DND-41 (cell line): ENCODE measurements at regions not wholly inside any gene's neighbourhood (a gene's known extent, or its start where the extent isn't known, plus 50 kb on each side); places are given as distances from the start of the nearest gene placed in this dataset.

Experiments
- ATAC-seq: fragments of 200-7000 bp; cut with Tn5 transposase; 3 replicates; pipeline ENCODE4 v1.9.1; 2021; ENCODE audit warnings: low read depth; ENCODE audit not compliant: insufficient read depth
- DNase-seq: peaks from one replicate; pipeline ENCODE4 v3.0.0-alpha.2; 2020
- H2AFZ ChIP-seq: 2 replicates; pipeline ENCODE4 v1.6.0; 2012; ENCODE audit warnings: low read depth, low read length
- H3K27ac ChIP-seq: 2 replicates; pipeline ENCODE4 v1.5.1; 2012; ENCODE audit warnings: low read length, inconsistent platforms
- H3K27me3 ChIP-seq: fragments of 200-600 bp; sonication (generic); 2 replicates; pipeline ENCODE4 v1.6.0; 2012; ENCODE audit warnings: low read length, mild to moderate bottlenecking, inconsistent platforms; ENCODE audit not compliant: insufficient read depth, poor library complexity
- H3K36me3 ChIP-seq: 2 replicates; pipeline ENCODE4 v1.5.1; 2012; ENCODE audit warnings: low read length, inconsistent platforms; ENCODE audit not compliant: insufficient read depth
- H3K4me1 ChIP-seq: 2 replicates; pipeline ENCODE4 v1.5.1; 2012; ENCODE audit warnings: mild to moderate bottlenecking, low read length; ENCODE audit not compliant: insufficient read depth
- H3K4me2 ChIP-seq: 2 replicates; pipeline ENCODE4 v1.6.0; 2012; ENCODE audit warnings: mild to moderate bottlenecking, moderate library complexity, low read length, inconsistent platforms; ENCODE audit not compliant: insufficient read depth
- H3K4me3 ChIP-seq, 2 experiments: fragments of 200-600 bp in 1 of 2; shearing (Covaris generic) in 1 of 2; 2 replicates each; pipeline ENCODE4 v1.5.1; 2012 to 2016; ENCODE audit warnings: inconsistent platforms in 2 of 2, low read length in 2 of 2, mild to moderate bottlenecking in 2 of 2, low read depth in 1 of 2, moderate library complexity in 1 of 2
- H3K79me2 ChIP-seq: 2 replicates; pipeline ENCODE4 v1.6.0; 2012; ENCODE audit warnings: low read length, inconsistent platforms; ENCODE audit not compliant: insufficient read depth
- H3K9ac ChIP-seq: 2 replicates; pipeline ENCODE4 v1.6.0; 2012; ENCODE audit warnings: low read depth, mild to moderate bottlenecking, inconsistent platforms, low read length, moderate library complexity
- H3K9me3 ChIP-seq: 2 replicates; pipeline ENCODE4 v1.5.1; 2012; ENCODE audit warnings: low read length, moderate library complexity, mild to moderate bottlenecking, inconsistent platforms; ENCODE audit not compliant: insufficient read depth, severe bottlenecking
- H4K20me1 ChIP-seq: 2 replicates; pipeline ENCODE4 v1.6.0; 2012; ENCODE audit warnings: low read length; ENCODE audit not compliant: insufficient read depth
- CTCF ChIP-seq: IDR thresholded peaks from 2 replicates; pipeline ENCODE4 v1.5.1; 2012; ENCODE audit warnings: borderline replicate concordance, low read length, moderate library complexity, mild to moderate bottlenecking; ENCODE audit not compliant: poor library complexity, severe bottlenecking; ENCODE audit errors: extremely low read depth
- EZH2 ChIP-seq: IDR thresholded peaks from 3 replicates; pipeline ENCODE4 v1.6.1; 2012; ENCODE audit warnings: borderline replicate concordance, low read depth, mild to moderate bottlenecking, moderate library complexity, low read length, inconsistent platforms; ENCODE audit not compliant: severe bottlenecking

- no peak for ATAC-seq
- Histone ChIP-seq H3K9ac (no peak overlapping the region), H3K36me3 (no peaks in the 10 kb centered on the region), H4K20me1 (no peaks in the 10 kb centered on the region), H3K4me1 (no peaks in the 10 kb centered on the region), H2AFZ (no peak overlapping the region), H3K27me3 (no peaks in the 10 kb centered on the region), H3K9me3 (no peaks in the 10 kb centered on the region), H3K79me2 (no peaks in the 10 kb centered on the region), H3K4me2 (no peak overlapping the region), H3K27ac (no peak overlapping the region), H3K4me3 (no peak overlapping the region)
- TF ChIP-seq CTCF (no peak), EZH2 (no peak)
- no peak for DNase-seq
Measured at GRCh38 chr2:38191516-38191915, 115.6 kb upstream of the CYP1B1 start.

- no peak overlapping the region for H2AFZ ChIP-seq
- H3K79me2 ChIP-seq: no peaks in the 10 kb centered on the region
- TF ChIP-seq EZH2 (no peak), CTCF (no peak)
- H3K27me3 ChIP-seq: no peaks in the 10 kb centered on the region
- H3K4me2 ChIP-seq: no peak overlapping the region
- H3K4me1 ChIP-seq: no peaks in the 10 kb centered on the region
- no peak overlapping the region for H3K9ac ChIP-seq
- H3K36me3 ChIP-seq: no peaks in the 10 kb centered on the region
- DNase-seq: no peak
- ATAC-seq: no peak
- H3K9me3 ChIP-seq: no peaks in the 10 kb centered on the region
- no peak overlapping the region for H3K27ac ChIP-seq
- H3K4me3 ChIP-seq: no peak overlapping the region
- H4K20me1 ChIP-seq: no peaks in the 10 kb centered on the region
Measured at GRCh38 chr2:38190542-38191218, 114.7 kb upstream of the CYP1B1 start.

- Histone ChIP-seq H3K36me3 (no peaks in the 10 kb centered on the region), H3K4me1 (no peaks in the 10 kb centered on the region), H3K4me3 (no peak overlapping the region), H3K9ac (no peak overlapping the region), H3K27ac (no peak overlapping the region), H3K79me2 (no peaks in the 10 kb centered on the region), H2AFZ (no peak overlapping the region), H3K9me3 (no peaks in the 10 kb centered on the region), H3K27me3 (no peaks in the 10 kb centered on the region), H3K4me2 (no peak overlapping the region), H4K20me1 (no peaks in the 10 kb centered on the region)
- ATAC-seq: no peak
- no peak for TF ChIP-seq EZH2
- TF ChIP-seq CTCF: no peak
- no peak for DNase-seq
Measured at GRCh38 chr2:38187541-38188011, 111.6 kb upstream of the CYP1B1 start.
